ENCODE measurements at regions not wholly inside any gene's neighbourhood (a gene's known extent, or its start where the extent isn't known, plus 50 kb on each side); places are given as distances from the start of the nearest gene placed in this dataset.
"Not testable (repeated sequence)": the region's sequence is repeated elsewhere in the genome, so short reads cannot be mapped to it uniquely, and the experiment has no call there.

DNA sequence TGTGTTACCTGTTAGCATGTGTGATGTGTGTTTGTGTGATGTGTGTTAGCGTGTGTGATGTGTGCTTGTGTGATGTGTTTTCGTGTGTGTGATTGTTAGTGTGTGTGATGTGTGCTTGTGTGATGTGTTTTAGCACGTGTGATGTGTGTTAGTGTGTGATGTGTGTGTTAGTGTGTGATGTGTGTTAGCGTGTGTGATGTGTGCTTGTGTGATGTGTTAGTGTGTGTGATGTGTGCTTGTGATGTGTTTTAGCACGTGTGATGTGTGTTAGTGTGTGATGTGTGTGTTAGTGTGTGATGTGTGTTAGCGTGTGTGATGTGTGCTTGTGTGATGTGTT lies 68.4 kb upstream of the CFAP46 start:
- TF ChIP-seq CTCF (conservative IDR thresholded peaks at IDR 0.05; ENCODE audit: low read length); EZH2phosphoT487 (IDR thresholded peaks at IDR 0.05; ENCODE audit: borderline replicate concordance, low read depth, low read length): not testable (repeated sequence)

Data from OCI-LY7 (cell line).